NT2/D1 (cell line): ENCODE measurements at regions not wholly inside any gene's neighbourhood (a gene's known extent, or its start where the extent isn't known, plus 50 kb on each side); places are given as distances from the start of the nearest gene placed in this dataset.

Experiments
- DNase-seq: peaks from one replicate; pipeline ENCODE4 v3.0.0-alpha.2; 2011; ENCODE audit warnings: low read depth, low spot score
- H3K27me3 ChIP-seq: 2 replicates; pipeline ENCODE4 v1.6.0; 2011; ENCODE audit warnings: mild to moderate bottlenecking; ENCODE audit not compliant: insufficient read length, insufficient read depth
- H3K36me3 ChIP-seq: 2 replicates; pipeline ENCODE4 v1.6.1; 2011; ENCODE audit warnings: mild to moderate bottlenecking, low read length, mixed read lengths; ENCODE audit not compliant: insufficient read depth, insufficient read length
- H3K4me1 ChIP-seq: 2 replicates; pipeline ENCODE4 v1.5.1; 2011; ENCODE audit not compliant: insufficient read depth, insufficient read length
- H3K4me3 ChIP-seq: 2 replicates; pipeline ENCODE4 v1.5.1; 2011; ENCODE audit warnings: low read depth; ENCODE audit not compliant: insufficient read length
- H3K9ac ChIP-seq: 2 replicates; pipeline ENCODE4 v1.6.0; 2011; ENCODE audit warnings: low read depth; ENCODE audit not compliant: insufficient read length
- H3K9me3 ChIP-seq: 2 replicates; pipeline ENCODE4 v1.5.1; 2011; ENCODE audit warnings: mild to moderate bottlenecking, low read length; ENCODE audit not compliant: insufficient read depth
- SUZ12 ChIP-seq: IDR thresholded peaks from 2 replicates; pipeline ENCODE4 v1.6.1; 2011; ENCODE audit not compliant: insufficient read length, insufficient read depth; ENCODE audit errors: extremely low read depth
- YY1 ChIP-seq: IDR thresholded peaks from 2 replicates; pipeline ENCODE4 v1.6.1; 2011; ENCODE audit not compliant: insufficient read length, insufficient read depth
- ZNF274 ChIP-seq: IDR thresholded peaks from 2 replicates; pipeline ENCODE4 v1.6.1; 2011; ENCODE audit warnings: mild to moderate bottlenecking, low read depth, low read length

DNA sequence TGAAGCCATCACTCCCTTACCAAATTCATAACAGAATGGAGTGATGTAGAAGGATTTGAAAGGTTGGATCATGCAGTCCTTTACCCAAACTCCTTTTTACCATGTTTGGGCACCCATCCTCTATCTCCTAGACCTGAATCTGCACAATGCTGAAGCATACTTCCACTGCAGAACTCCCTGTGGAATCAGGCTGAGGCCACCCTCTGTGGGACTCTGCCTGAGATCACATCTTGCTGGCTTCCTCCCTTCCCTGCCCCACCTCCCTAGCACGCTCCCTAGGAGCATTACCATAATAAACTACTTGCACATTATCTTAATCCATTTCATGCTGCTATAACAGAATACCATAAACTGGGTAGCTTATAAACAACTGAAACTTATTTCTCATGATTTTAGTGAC is 68.4 kb upstream of the VSTM2B start:
- TF ChIP-seq ZNF274 (no peak), YY1 (no peak), SUZ12 (no peak)
- H3K36me3 ChIP-seq = no peaks in the 10 kb centered on the region
- H3K27me3 ChIP-seq = no peaks in the 10 kb centered on the region
- H3K9me3 ChIP-seq = peaks cover 17% of the 10 kb centered on the region; the same call in 1 of the 2 replicates
- H3K4me1 ChIP-seq = no peaks in the 10 kb centered on the region
- no peak for DNase-seq
- H3K4me3 ChIP-seq = no peak overlapping the region
- H3K9ac ChIP-seq = no peak overlapping the region

DNA sequence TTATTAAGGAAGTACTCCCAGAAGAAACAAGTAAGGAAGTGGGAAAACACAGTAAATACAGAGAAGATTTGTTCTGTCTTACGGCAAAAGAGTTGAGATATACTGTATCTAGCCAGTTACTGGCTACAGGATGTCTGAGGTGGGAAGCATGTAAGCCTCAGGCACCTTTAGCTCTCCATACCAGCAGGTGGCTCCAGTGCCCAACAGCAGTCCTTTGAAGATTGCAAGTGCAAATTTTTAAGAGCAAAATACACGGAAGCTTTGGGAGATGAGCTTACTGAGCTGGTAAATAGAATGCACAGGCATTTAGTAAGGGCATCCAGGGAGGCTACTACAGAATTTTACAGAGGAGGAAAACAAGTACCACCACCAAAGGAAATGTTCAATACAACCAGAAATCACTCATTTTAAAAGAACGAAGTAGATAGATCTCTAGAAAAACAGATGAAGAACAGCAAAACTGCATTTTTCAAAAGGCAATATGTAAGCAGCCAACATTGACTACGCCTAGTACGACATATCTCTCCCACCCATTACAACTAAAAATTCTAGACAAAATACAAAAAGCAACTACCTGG is 57.9 kb upstream of the VSTM2B start:
- TF ChIP-seq ZNF274 (no peak), SUZ12 (no peak)
- Histone ChIP-seq H3K36me3 (no peaks in the 10 kb centered on the region), H3K9ac (no peak overlapping the region), H3K4me1 (no peaks in the 10 kb centered on the region), H3K27me3 (no peaks in the 10 kb centered on the region), H3K9me3 (peaks cover 12% of the 10 kb centered on the region; the same call in 1 of the 2 replicates), H3K4me3 (no peak overlapping the region)
- DNase-seq = peak; percentile 16

DNA sequence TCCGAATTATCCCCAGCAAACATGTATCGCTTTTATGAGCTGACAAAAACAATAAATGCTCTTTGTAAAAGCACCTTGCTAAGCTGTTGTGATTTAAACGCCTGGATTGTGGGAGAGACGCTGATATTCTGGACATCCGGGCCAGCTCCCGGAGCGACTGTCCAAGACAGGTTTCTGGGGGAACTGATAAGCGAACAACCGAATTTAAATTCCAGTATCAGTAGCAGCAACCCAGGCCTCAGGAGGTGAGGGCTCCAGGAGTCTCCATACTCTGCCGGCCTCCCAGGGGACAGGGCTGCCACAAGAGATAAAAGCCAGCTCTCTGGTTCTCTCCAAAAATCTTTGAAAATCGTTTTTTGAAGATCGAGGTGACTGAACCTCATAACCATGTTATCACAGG is 50.3 kb upstream of the VSTM2B start:
- H3K4me3 ChIP-seq = no peak overlapping the region
- no peak for DNase-seq
- peaks cover 7% of the 10 kb centered on the region; the same call in 1 of the 2 replicates for H3K9me3 ChIP-seq
- no peak for TF ChIP-seq SUZ12
- TF ChIP-seq ZNF274 = no peak
- TF ChIP-seq YY1 = no peak
- H3K4me1 ChIP-seq = peaks cover 4% of the 10 kb centered on the region
- no peaks in the 10 kb centered on the region for H3K36me3 ChIP-seq
- H3K27me3 ChIP-seq = peaks cover 3% of the 10 kb centered on the region
- no peak overlapping the region for H3K9ac ChIP-seq
